Astrocyte of the cerebellum (primary cell): ENCODE measurements at regions not wholly inside any gene's neighbourhood (a gene's known extent, or its start where the extent isn't known, plus 50 kb on each side); places are given as distances from the start of the nearest gene placed in this dataset.

ENCODE experiments used
- DNase-seq: peaks from one replicate; pipeline ENCODE4 v3.0.0-alpha.2; 2011; ENCODE audit warnings: low read depth
- H3K4me3 ChIP-seq: 2 replicates; pipeline ENCODE4 v1.5.1; 2011; ENCODE audit warnings: mild to moderate bottlenecking, low read depth, low read length, moderate library complexity
- CTCF ChIP-seq: IDR thresholded peaks from 2 replicates; pipeline ENCODE4 v1.5.1; 2012; ENCODE audit warnings: low read length, low read depth, moderate library complexity, mild to moderate bottlenecking; ENCODE audit errors: missing control alignments
- in situ Hi-C: cut with HindIII; loops from 2 replicates; pipeline ENCODE4 v1.10.0; 2017; ENCODE audit warnings: low sequenced_read_pairs

GRCh38 chr18:75158465-75159237 is 50.3 kb downstream of the PTGR3 start:
- no peak overlapping the region for H3K4me3 ChIP-seq
- DNase-seq: no peak
- no peak for TF ChIP-seq CTCF
- in situ Hi-C loops: no loop called here

GRCh38 chr18:75157851-75158250 is 51.1 kb downstream of the PTGR3 start:
- H3K4me3 ChIP-seq: no peak overlapping the region
- TF ChIP-seq CTCF: no peak
- no peak for DNase-seq
- in situ Hi-C loops: no loop called here

GRCh38 chr18:75157381-75157780 is 51.6 kb downstream of the PTGR3 start:
- no peak overlapping the region for H3K4me3 ChIP-seq
- in situ Hi-C loops: no loop called here
- no peak for TF ChIP-seq CTCF
- DNase-seq: no peak

- DNase-seq: no peak
- TF ChIP-seq CTCF: no peak
- no peak overlapping the region for H3K4me3 ChIP-seq
- in situ Hi-C loops: no loop called here
These were observed 52.1 kb downstream of the PTGR3 start for GRCh38 chr18:75156831-75157230.

GRCh38 chr18:75156139-75156750 is 52.7 kb downstream of the PTGR3 start:
- in situ Hi-C loops: no loop called here
- no peak for DNase-seq
- H3K4me3 ChIP-seq: no peak overlapping the region
- TF ChIP-seq CTCF: no peak

GRCh38 chr18:75154997-75155396 is 53.9 kb downstream of the PTGR3 start:
- H3K4me3 ChIP-seq: no peak overlapping the region
- TF ChIP-seq CTCF: no peak
- DNase-seq: no peak
- in situ Hi-C loops: no loop called here
